H9 (cell line): ENCODE measurements at regions not wholly inside any gene's neighbourhood (a gene's known extent, or its start where the extent isn't known, plus 50 kb on each side); places are given as distances from the start of the nearest gene placed in this dataset.

ENCODE experiments used
- DNase-seq: peaks from one replicate; pipeline ENCODE4 v3.0.0-alpha.2; 2017
- H2AFZ ChIP-seq: one replicate; pipeline ENCODE4 v1.6.1; 2013; ENCODE audit warnings: mild to moderate bottlenecking, low read length, control low read depth, moderate library complexity
- H2AK5ac ChIP-seq: 2 replicates; pipeline ENCODE4 v1.6.1; 2013; ENCODE audit warnings: low read length, control low read depth, mixed read lengths; ENCODE audit not compliant: insufficient read length
- H2BK120ac ChIP-seq: one replicate; pipeline ENCODE4 v1.6.1; 2013; ENCODE audit warnings: low read depth, mild to moderate bottlenecking, low read length, control low read depth, inconsistent platforms; ENCODE audit not compliant: poor library complexity, severe bottlenecking
- H2BK12ac ChIP-seq: 2 replicates; pipeline ENCODE4 v1.6.1; 2013; ENCODE audit warnings: low read length, control low read depth, mixed read lengths, low read depth; ENCODE audit not compliant: insufficient read length
- H2BK15ac ChIP-seq: 2 replicates; pipeline ENCODE4 v1.6.1; 2013; ENCODE audit warnings: low read depth, low read length, control low read depth
- H2BK20ac ChIP-seq: one replicate; pipeline ENCODE4 v1.6.1; 2013; ENCODE audit warnings: low read depth, mild to moderate bottlenecking, low read length, control low read depth, inconsistent platforms; ENCODE audit not compliant: poor library complexity, severe bottlenecking
- H2BK5ac ChIP-seq: 2 replicates; pipeline ENCODE4 v1.6.1; 2013; ENCODE audit warnings: low read length, control low read depth, mixed read lengths; ENCODE audit not compliant: insufficient read length
- H3K14ac ChIP-seq: 2 replicates; pipeline ENCODE4 v1.6.1; 2013; ENCODE audit warnings: low read length, control low read depth; ENCODE audit not compliant: insufficient read depth
- H3K18ac ChIP-seq: 2 replicates; pipeline ENCODE4 v1.6.1; 2013; ENCODE audit warnings: low read depth, mild to moderate bottlenecking, mixed read lengths, low read length, control low read depth; ENCODE audit not compliant: insufficient read length
- H3K23ac ChIP-seq: 2 replicates; pipeline ENCODE4 v1.6.1; 2013; ENCODE audit warnings: low read length, control low read depth, mixed read lengths, low read depth; ENCODE audit not compliant: insufficient read length
- H3K23me2 ChIP-seq: 2 replicates; pipeline ENCODE4 v1.6.1; 2013; ENCODE audit warnings: low read depth, mild to moderate bottlenecking, mixed read lengths, low read length, control low read depth; ENCODE audit not compliant: insufficient read length, poor library complexity, severe bottlenecking
- H3K27ac ChIP-seq: 2 replicates; pipeline ENCODE4 v1.5.1; 2013; ENCODE audit warnings: low read length, control low read depth, mixed read lengths, low read depth; ENCODE audit not compliant: insufficient read length
- H3K27me3 ChIP-seq: 2 replicates; pipeline ENCODE4 v1.6.1; 2013; ENCODE audit warnings: low read length, control low read depth, inconsistent platforms; ENCODE audit not compliant: insufficient read depth
- H3K4ac ChIP-seq: 2 replicates; pipeline ENCODE4 v1.6.1; 2013; ENCODE audit warnings: low read depth, mild to moderate bottlenecking, control low read depth, inconsistent platforms, low read length, moderate library complexity
- H3K4me1 ChIP-seq: 2 replicates; pipeline ENCODE4 v1.6.1; 2013; ENCODE audit warnings: low read length, control low read depth, inconsistent platforms; ENCODE audit not compliant: insufficient read depth
- H3K4me2 ChIP-seq: 2 replicates; pipeline ENCODE4 v1.6.1; 2013; ENCODE audit warnings: low read length, control low read depth, mixed read lengths; ENCODE audit not compliant: insufficient read length, insufficient read depth
- H3K56ac ChIP-seq: 2 replicates; pipeline ENCODE4 v1.6.1; 2013; ENCODE audit warnings: low read depth, mild to moderate bottlenecking, mixed read lengths, low read length, control low read depth; ENCODE audit not compliant: insufficient read length
- H3K79me1 ChIP-seq: 2 replicates; pipeline ENCODE4 v1.6.1; 2013; ENCODE audit warnings: low read depth, mild to moderate bottlenecking, moderate library complexity, low read length, control low read depth, inconsistent platforms; ENCODE audit not compliant: insufficient read depth, poor library complexity, severe bottlenecking
- H3K79me2 ChIP-seq: 2 replicates; pipeline ENCODE4 v1.6.1; 2013; ENCODE audit warnings: low read length, control low read depth, inconsistent platforms; ENCODE audit not compliant: insufficient read depth
- H3K9ac ChIP-seq: 2 replicates; pipeline ENCODE4 v1.6.1; 2013; ENCODE audit warnings: low read length, control low read depth, mixed read lengths; ENCODE audit not compliant: insufficient read length; ENCODE audit errors: extremely low read depth
- H3K9me3 ChIP-seq: one replicate; pipeline ENCODE4 v1.6.1; 2013; ENCODE audit warnings: low read depth, low read length, inconsistent platforms; ENCODE audit not compliant: control insufficient read depth
- H3T11ph ChIP-seq: one replicate; pipeline ENCODE4 v1.6.1; 2013; ENCODE audit warnings: mild to moderate bottlenecking, low read length, control low read depth, inconsistent platforms
- H4K20me1 ChIP-seq: one replicate; pipeline ENCODE4 v1.6.1; 2013; ENCODE audit not compliant: control insufficient read depth, insufficient read length, insufficient read depth
- H4K5ac ChIP-seq: 2 replicates; pipeline ENCODE4 v1.6.1; 2013; ENCODE audit warnings: low read depth, mild to moderate bottlenecking, mixed read lengths, low read length, control low read depth; ENCODE audit not compliant: insufficient read length
- H4K8ac ChIP-seq: replicated peaks from 2 replicates; pipeline ENCODE4 v1.6.1; 2013; ENCODE audit warnings: low read length, control low read depth, mixed read lengths, low read depth; ENCODE audit not compliant: insufficient read length
- H4K91ac ChIP-seq: 2 replicates; pipeline ENCODE4 v1.6.1; 2013; ENCODE audit warnings: low read depth, mild to moderate bottlenecking, moderate library complexity, mixed read lengths, low read length, control low read depth; ENCODE audit not compliant: insufficient read length
- H3K27ac Mint-ChIP-seq, 3 experiments: 2 replicates in 2 of 3; 3 replicates in 1 of 3; pipeline ENCODE4 v1.8.0; 2020 to 2021; ENCODE audit warnings: mixed read lengths in 3 of 3, mild to moderate bottlenecking in 1 of 3, moderate library complexity in 1 of 3
- H3K27me3 Mint-ChIP-seq: 2 replicates; pipeline ENCODE4 v1.8.0; 2021; ENCODE audit warnings: low read depth, mild to moderate bottlenecking, moderate library complexity, mixed read lengths
- H3K36me3 Mint-ChIP-seq, 3 experiments: 2 replicates in 2 of 3; 3 replicates in 1 of 3; pipeline ENCODE4 v1.8.0; 2020 to 2021; ENCODE audit warnings: low read depth in 3 of 3, mixed read lengths in 3 of 3; ENCODE audit not compliant: insufficient read depth in 1 of 3
- H3K4me1 Mint-ChIP-seq, 2 experiments: 2 replicates each; pipeline ENCODE4 v1.8.0; 2020; ENCODE audit warnings: mixed read lengths in 2 of 2
- H3K4me3 Mint-ChIP-seq, 2 experiments: 2 replicates in 1 of 2; 3 replicates in 1 of 2; pipeline ENCODE4 v1.8.0; 2020 to 2021; ENCODE audit warnings: mild to moderate bottlenecking in 2 of 2, mixed read lengths in 2 of 2, moderate library complexity in 1 of 2
- H3K9me3 Mint-ChIP-seq, 2 experiments: 2 replicates in 1 of 2; 3 replicates in 1 of 2; pipeline ENCODE4 v1.8.0; 2020; ENCODE audit warnings: mild to moderate bottlenecking in 2 of 2, mixed read lengths in 2 of 2, moderate library complexity in 1 of 2
- CTCF ChIP-seq: fragments of 200-600 bp; sonication (generic); conservative IDR thresholded peaks from 3 replicates; pipeline ENCODE4 v1.8.0; 2021; ENCODE audit warnings: antibody characterized with exemption, mild to moderate bottlenecking
- WGBS: extraction: QIAGEN DNeasy Blood & Tissue Kit; methylation state at CpG from one replicate; pipeline ENCODE4 v1.1.7; 2013; ENCODE audit warnings: missing lambda C conversion rate, low lambda C conversion rate, mixed read lengths; ENCODE audit not compliant: insufficient read length; ENCODE audit errors: extremely low coverage; 5-methylcytosine and 5-hydroxymethylcytosine counted together

DNA sequence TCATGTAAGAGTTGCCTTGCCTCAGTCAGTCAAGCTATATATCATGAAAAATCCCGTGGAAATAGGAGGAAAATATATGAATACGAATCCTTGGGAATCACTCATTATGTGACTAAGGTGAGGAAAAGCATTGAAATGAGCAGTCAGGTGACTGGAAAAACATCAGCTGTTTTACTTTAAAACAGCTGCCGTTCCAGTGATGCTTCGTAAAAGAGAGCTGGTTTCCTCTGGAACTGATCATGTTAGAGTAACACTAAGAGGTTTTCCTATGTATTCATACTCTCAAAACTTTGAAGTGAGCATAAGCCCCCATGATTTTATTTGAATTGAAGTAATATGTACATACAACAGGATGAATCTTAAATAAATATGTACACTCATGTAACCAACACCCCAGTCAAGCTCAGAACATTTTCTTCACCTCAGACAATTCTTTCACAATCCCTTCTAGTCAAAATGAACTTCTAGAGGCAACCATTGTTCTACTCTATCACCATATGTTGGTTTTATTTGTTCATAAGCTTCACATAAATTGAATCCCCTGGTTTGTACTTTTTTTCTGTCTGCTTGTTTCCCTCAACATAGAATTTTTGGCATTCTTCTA, 107.7 kb downstream of the SLC25A46 start:
- Mint-ChIP-seq H3K9me3 (peaks cover 3 to 19% of the 10 kb centered on the region in 2 experiments; a peak in 4 of 5 replicates), H3K27me3 (no peaks in the 10 kb centered on the region; the same call in 1 of the 2 replicates), H3K27ac (no peak overlapping the region), H3K4me3 (no peak overlapping the region), H3K4me1 (no peaks in the 10 kb centered on the region), H3K36me3 (peaks cover 0 to 8% (median 0%) of the 10 kb centered on the region in 3 experiments; a peak in 3 of 7 replicates)
- Histone ChIP-seq H3K23ac (no peak overlapping the region), H3K79me1 (no peaks in the 10 kb centered on the region), H3K56ac (no peak overlapping the region), H4K8ac (no peak overlapping the region), H3K27me3 (no peaks in the 10 kb centered on the region), H3K4me2 (no peak overlapping the region), H4K20me1 (no peaks in the 10 kb centered on the region), H3K27ac (no peak overlapping the region), H3K4me1 (no peaks in the 10 kb centered on the region), H3K79me2 (no peaks in the 10 kb centered on the region), H3K18ac (no peak overlapping the region), H2BK120ac (no peak overlapping the region), H2BK15ac (no peak overlapping the region), H3T11ph (no peak overlapping the region), H2BK5ac (no peak overlapping the region), H3K14ac (no peak overlapping the region), H3K9me3 (no peaks in the 10 kb centered on the region), H4K5ac (no peak overlapping the region), H2BK12ac (no peak overlapping the region), H3K4ac (no peak overlapping the region), H2AK5ac (no peak overlapping the region), H3K23me2 (no peaks in the 10 kb centered on the region), H3K9ac (no peak overlapping the region), H2BK20ac (no peak overlapping the region), H4K91ac (no peak overlapping the region), H2AFZ (no peak overlapping the region)
- TF ChIP-seq CTCF: no peak
- DNase-seq: no peak
- WGBS: no CpG with 5 or more reads among the region's 4 CpGs
